Peyer's patch (tissue), 4 donors: ENCODE measurements at regions not wholly inside any gene's neighbourhood (a gene's known extent, or its start where the extent isn't known, plus 50 kb on each side); places are given as distances from the start of the nearest gene placed in this dataset.

ENCODE experiments used
- DNase-seq, 3 donors: peaks; one replicate each; pipeline ENCODE4 v3.0.0-alpha.2; 2017 to 2019
- H3K27ac ChIP-seq, 4 donors: fragments of 200-600 bp; sonication (generic); one replicate each; pipeline ENCODE4 v1.5.1; 2016 to 2019
- H3K27me3 ChIP-seq, 2 donors: fragments of 200-600 bp; sonication (generic); one replicate each; pipeline ENCODE4 v1.5.1; 2019
- H3K36me3 ChIP-seq, 3 donors: fragments of 200-600 bp; sonication (generic); one replicate each; pipeline ENCODE4 v1.5.1; 2016 to 2019
- H3K4me1 ChIP-seq, 4 donors: fragments of 200-600 bp; sonication (generic); one replicate each; pipeline ENCODE4 v1.5.1; 2016 to 2019
- H3K4me3 ChIP-seq, 4 donors: fragments of 200-600 bp; sonication (generic); 1 replicate in 3 of 4; 2 replicates in 1 of 4; pipeline ENCODE4 v1.5.1; 2016 to 2019; ENCODE audit warnings: mild to moderate bottlenecking in 1 of 4
- H3K9me3 ChIP-seq, 4 donors: fragments of 200-600 bp; sonication (generic); one replicate each; pipeline ENCODE4 v1.5.1; 2016 to 2019; ENCODE audit warnings: mild to moderate bottlenecking in 1 of 4
- CTCF ChIP-seq, 6 experiments: fragments of 450-650 bp in 4 of 6; fragments of 200-600 bp in 2 of 6; sonication (generic) in 1 of 6; IDR thresholded peaks; one replicate each; pipeline ENCODE4 v1.5.1; 2017 to 2019; ENCODE audit warnings: antibody characterized with exemption in 6 of 6, mild to moderate bottlenecking in 3 of 6, moderate library complexity in 1 of 6
- POLR2A ChIP-seq, 2 donors: fragments of 450-650 bp; IDR thresholded peaks; one replicate each; pipeline ENCODE4 v1.5.1; 2017; ENCODE audit warnings: antibody characterized with exemption in 2 of 2, mild to moderate bottlenecking in 2 of 2, moderate library complexity in 2 of 2

- Histone ChIP-seq H3K4me1 (no peaks in the 10 kb centered on the region), H3K27ac (no peak overlapping the region), H3K9me3 (no peaks in the 10 kb centered on the region), H3K4me3 (no peak overlapping the region), H3K36me3 (no peaks in the 10 kb centered on the region), H3K27me3 (no peaks in the 10 kb centered on the region)
- peak in 3 of 6 experiments; percentile 23 to 27 (median 26) for TF ChIP-seq CTCF (IDR thresholded peaks at IDR 0.05)
- TF ChIP-seq POLR2A (IDR thresholded peaks at IDR 0.05), result no peak
- DNase-seq, result no peak
Observed at GRCh38 chr9:111151537-111151936, 113.3 kb upstream of the LPAR1 start.

GRCh38 chr9:111150181-111150580 is 111.9 kb upstream of the LPAR1 start:
- Histone ChIP-seq H3K4me3 (no peak overlapping the region), H3K9me3 (no peaks in the 10 kb centered on the region), H3K4me1 (no peaks in the 10 kb centered on the region), H3K27ac (no peak overlapping the region), H3K36me3 (no peaks in the 10 kb centered on the region), H3K27me3 (no peaks in the 10 kb centered on the region)
- no peak for TF ChIP-seq CTCF (IDR thresholded peaks at IDR 0.05)
- no peak for TF ChIP-seq POLR2A (IDR thresholded peaks at IDR 0.05)
- no peak for DNase-seq

DNA sequence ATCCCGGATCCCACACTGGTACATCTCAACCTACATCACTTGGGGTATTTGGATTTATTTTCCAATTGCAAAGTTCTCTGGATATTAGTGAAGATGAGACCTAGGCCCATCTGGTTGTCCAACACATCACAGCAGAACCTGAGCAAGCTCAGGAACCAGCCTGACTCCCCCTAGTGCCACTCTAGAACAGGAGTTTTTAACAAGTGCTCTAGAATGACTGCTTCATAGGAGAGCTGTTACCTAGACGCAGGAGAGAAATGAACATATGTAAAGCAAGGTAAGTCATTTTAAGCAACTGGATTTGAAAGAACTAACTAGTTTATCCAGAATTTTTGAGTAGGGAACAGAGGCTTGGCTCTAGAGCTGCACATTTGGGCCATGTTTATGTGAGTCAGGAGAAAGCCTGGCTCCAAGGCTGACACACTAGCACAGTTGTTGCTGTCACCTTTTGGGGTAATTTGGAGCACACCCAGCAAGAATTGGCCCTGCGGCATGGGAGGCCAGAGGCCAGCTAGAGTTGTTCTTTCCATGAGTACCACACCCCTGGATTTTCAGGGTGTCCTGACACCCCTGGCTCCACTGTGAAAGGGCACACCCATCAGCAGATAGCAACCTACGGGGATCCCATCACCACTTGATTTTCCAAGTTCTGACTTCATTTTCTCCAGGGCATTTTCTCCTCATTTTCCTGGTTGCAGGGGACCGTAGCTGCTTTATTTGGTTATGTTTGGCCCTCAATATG is 110.9 kb upstream of the LPAR1 start:
- no peaks in the 10 kb centered on the region for H3K36me3 ChIP-seq
- TF ChIP-seq POLR2A (IDR thresholded peaks at IDR 0.05) (no peak), CTCF (IDR thresholded peaks at IDR 0.05) (peak in 2 of 6 experiments; percentile 12 to 21)
- no peaks in the 10 kb centered on the region for H3K9me3 ChIP-seq
- no peaks in the 10 kb centered on the region for H3K4me1 ChIP-seq
- no peak for DNase-seq
- H3K4me3 ChIP-seq, result no peak overlapping the region
- no peak overlapping the region for H3K27ac ChIP-seq
- H3K27me3 ChIP-seq, result no peaks in the 10 kb centered on the region

GRCh38 chr9:111148052-111149017 is 110.1 kb upstream of the LPAR1 start:
- DNase-seq, result no peak
- TF ChIP-seq CTCF (IDR thresholded peaks at IDR 0.05), result no peak
- no peak for TF ChIP-seq POLR2A (IDR thresholded peaks at IDR 0.05)
- Histone ChIP-seq H3K4me1 (no peaks in the 10 kb centered on the region), H3K9me3 (no peaks in the 10 kb centered on the region), H3K27ac (no peak overlapping the region), H3K27me3 (no peaks in the 10 kb centered on the region), H3K4me3 (no peak overlapping the region), H3K36me3 (no peaks in the 10 kb centered on the region)

DNA sequence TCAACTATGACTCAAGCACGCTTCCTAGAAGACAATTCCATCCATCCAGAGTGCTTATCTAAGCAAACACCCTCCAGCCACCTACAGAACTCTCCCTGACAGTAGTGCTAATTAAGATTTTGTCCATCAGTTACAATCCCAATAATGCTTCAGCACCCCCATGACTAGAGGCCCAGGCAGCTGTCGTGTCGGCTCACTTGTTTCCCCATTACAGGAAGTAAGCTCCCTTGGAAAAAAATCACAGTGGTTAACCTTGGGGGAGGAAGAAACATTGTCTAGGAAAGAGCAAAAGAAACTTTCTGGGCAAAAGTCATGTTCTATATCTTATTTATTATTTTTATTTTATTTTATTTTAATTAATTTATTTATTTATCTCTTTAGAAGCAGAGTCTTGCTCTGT is 108.8 kb upstream of the LPAR1 start:
- Histone ChIP-seq H3K4me1 (no peaks in the 10 kb centered on the region), H3K27ac (no peak overlapping the region), H3K36me3 (no peaks in the 10 kb centered on the region), H3K4me3 (no peak overlapping the region), H3K27me3 (no peaks in the 10 kb centered on the region), H3K9me3 (no peaks in the 10 kb centered on the region)
- no peak for DNase-seq
- no peak for TF ChIP-seq POLR2A (IDR thresholded peaks at IDR 0.05)
- no peak for TF ChIP-seq CTCF (IDR thresholded peaks at IDR 0.05)
